Esophagus squamous epithelium (tissue), 5 donors: ENCODE measurements at regions not wholly inside any gene's neighbourhood (a gene's known extent, or its start where the extent isn't known, plus 50 kb on each side); places are given as distances from the start of the nearest gene placed in this dataset.

Source experiments
- DNase-seq: peaks from one replicate; lab custom pipeline; 2025; lab: John Stamatoyannopoulos, UW
- H3K27ac ChIP-seq, 4 donors: fragments of 200-600 bp; sonication (generic); one replicate each; pipeline ENCODE4 v1.5.1; 2016 to 2019; ENCODE audit warnings: mild to moderate bottlenecking in 1 of 4
- H3K27me3 ChIP-seq, 4 donors: fragments of 200-600 bp; sonication (generic); 1 replicate in 3 of 4; 2 replicates in 1 of 4; pipeline versions ENCODE4 v1.5.1 to v1.6.0; 2017 to 2021; ENCODE audit warnings: antibody characterized with exemption in 1 of 4
- H3K36me3 ChIP-seq, 3 donors: fragments of 200-600 bp; sonication (generic); one replicate each; pipeline ENCODE4 v1.5.1; 2016 to 2019
- H3K4me1 ChIP-seq, 3 donors: fragments of 200-600 bp; sonication (generic); one replicate each; pipeline ENCODE4 v1.5.1; 2017 to 2019
- H3K4me3 ChIP-seq, 4 donors: fragments of 200-600 bp; sonication (generic); 1 replicate in 3 of 4; 2 replicates in 1 of 4; pipeline ENCODE4 v1.5.1; 2016 to 2019; ENCODE audit warnings: mild to moderate bottlenecking in 2 of 4, moderate library complexity in 1 of 4
- H3K9me3 ChIP-seq, 3 donors: fragments of 200-600 bp; sonication (generic); one replicate each; pipeline ENCODE4 v1.5.1; 2016 to 2019
- POLR2A ChIP-seq, 4 donors: fragments of 450-650 bp; IDR thresholded peaks; one replicate each; pipeline ENCODE4 v1.6.1; 2017; ENCODE audit warnings: antibody characterized with exemption in 4 of 4, mild to moderate bottlenecking in 4 of 4, moderate library complexity in 3 of 4
- WGBS, 2 donors: methylation state at CpG; one replicate each; pipeline ENCODE4 v1.1.5; 2018; 5-methylcytosine and 5-hydroxymethylcytosine counted together
- intact Hi-C: fragments of 100-400 bp; cut with DNase I; formaldehyde crosslinking; loops from one replicate; pipeline ENCODE4 v1.15.0; 2022
- TF ChIP-seq, protein P1 (sequence below), 6 experiments: fragments of 450-650 bp in 4 of 6; fragments of 200-600 bp in 2 of 6; sonication (generic) in 2 of 6; IDR thresholded peaks; one replicate each; pipeline ENCODE4 v1.5.1; 2016 to 2019; ENCODE audit warnings: antibody characterized with exemption in 6 of 6, mild to moderate bottlenecking in 4 of 6, moderate library complexity in 4 of 6
- donor health status: DM: yes; HTN: yes; CAD: no.

GRCh38 chr7:98722402-98722801 is 105.3 kb downstream of the NPTX2 start:
- no peaks in the 10 kb centered on the region for H3K4me1 ChIP-seq
- no peak overlapping the region for H3K4me3 ChIP-seq
- no peak for DNase-seq
- no peaks in the 10 kb centered on the region for H3K9me3 ChIP-seq
- H3K27me3 ChIP-seq, result peaks cover 0 to 13% (median 0%) of the 10 kb centered on the region in 4 donors
- H3K36me3 ChIP-seq, result no peaks in the 10 kb centered on the region
- H3K27ac ChIP-seq, result no peak overlapping the region
- intact Hi-C loops, result no loop called here
- WGBS, 2 donors, result 44 to 47% methylated on average over 4 of the region's 4 CpGs
- no peak for TF ChIP-seq POLR2A (IDR thresholded peaks at IDR 0.05)
- TF ChIP-seq, protein P1, sequence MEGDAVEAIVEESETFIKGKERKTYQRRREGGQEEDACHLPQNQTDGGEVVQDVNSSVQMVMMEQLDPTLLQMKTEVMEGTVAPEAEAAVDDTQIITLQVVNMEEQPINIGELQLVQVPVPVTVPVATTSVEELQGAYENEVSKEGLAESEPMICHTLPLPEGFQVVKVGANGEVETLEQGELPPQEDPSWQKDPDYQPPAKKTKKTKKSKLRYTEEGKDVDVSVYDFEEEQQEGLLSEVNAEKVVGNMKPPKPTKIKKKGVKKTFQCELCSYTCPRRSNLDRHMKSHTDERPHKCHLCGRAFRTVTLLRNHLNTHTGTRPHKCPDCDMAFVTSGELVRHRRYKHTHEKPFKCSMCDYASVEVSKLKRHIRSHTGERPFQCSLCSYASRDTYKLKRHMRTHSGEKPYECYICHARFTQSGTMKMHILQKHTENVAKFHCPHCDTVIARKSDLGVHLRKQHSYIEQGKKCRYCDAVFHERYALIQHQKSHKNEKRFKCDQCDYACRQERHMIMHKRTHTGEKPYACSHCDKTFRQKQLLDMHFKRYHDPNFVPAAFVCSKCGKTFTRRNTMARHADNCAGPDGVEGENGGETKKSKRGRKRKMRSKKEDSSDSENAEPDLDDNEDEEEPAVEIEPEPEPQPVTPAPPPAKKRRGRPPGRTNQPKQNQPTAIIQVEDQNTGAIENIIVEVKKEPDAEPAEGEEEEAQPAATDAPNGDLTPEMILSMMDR (IDR thresholded peaks at IDR 0.05), result no peak

DNA sequence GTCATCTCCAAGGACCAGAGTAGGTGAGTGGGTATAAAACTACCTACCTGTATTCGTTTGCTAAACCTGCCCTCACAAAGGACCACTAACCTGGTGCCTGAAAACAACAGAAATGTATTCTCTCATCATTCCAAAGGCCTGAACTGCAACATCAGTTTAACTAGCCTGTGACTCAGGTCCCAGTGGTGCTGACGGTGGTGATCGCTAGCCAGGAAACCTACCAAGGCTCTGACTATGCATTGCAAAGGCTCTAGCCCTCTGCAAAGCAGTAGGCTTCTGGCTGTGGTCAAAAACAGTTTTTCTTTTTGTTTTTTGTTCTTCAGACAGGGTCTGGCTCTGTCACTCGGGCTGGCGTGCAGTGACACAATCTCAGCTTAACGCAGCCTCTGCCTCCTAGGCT is 107.5 kb downstream of the NPTX2 start:
- intact Hi-C loops, result no loop called here
- H3K36me3 ChIP-seq, result no peaks in the 10 kb centered on the region
- H3K9me3 ChIP-seq, result no peaks in the 10 kb centered on the region
- H3K27me3 ChIP-seq, result peaks cover 0 to 11% (median 0%) of the 10 kb centered on the region in 4 donors
- TF ChIP-seq, protein P1 (IDR thresholded peaks at IDR 0.05), result no peak
- no peak for TF ChIP-seq POLR2A (IDR thresholded peaks at IDR 0.05)
- no peak overlapping the region for H3K27ac ChIP-seq
- H3K4me3 ChIP-seq, result no peak overlapping the region
- H3K4me1 ChIP-seq, result no peaks in the 10 kb centered on the region
- DNase-seq, result no peak
- WGBS, 2 donors, result 75% methylated on average over 6 of the region's 6 CpGs

- DNase-seq, result no peak
- Histone ChIP-seq H3K27ac (no peak overlapping the region), H3K4me3 (no peak overlapping the region), H3K4me1 (no peaks in the 10 kb centered on the region), H3K9me3 (no peaks in the 10 kb centered on the region), H3K27me3 (peaks cover 0 to 18% (median 0%) of the 10 kb centered on the region in 4 donors), H3K36me3 (no peaks in the 10 kb centered on the region)
- TF ChIP-seq, protein P1 (IDR thresholded peaks at IDR 0.05), result no peak
- WGBS, 2 donors, result 54 to 63% methylated on average over 6 to 7 of the region's 7 CpGs
- intact Hi-C loops, result no loop called here
Measured at GRCh38 chr7:98727146-98727709, 110.1 kb downstream of the NPTX2 start.

DNA sequence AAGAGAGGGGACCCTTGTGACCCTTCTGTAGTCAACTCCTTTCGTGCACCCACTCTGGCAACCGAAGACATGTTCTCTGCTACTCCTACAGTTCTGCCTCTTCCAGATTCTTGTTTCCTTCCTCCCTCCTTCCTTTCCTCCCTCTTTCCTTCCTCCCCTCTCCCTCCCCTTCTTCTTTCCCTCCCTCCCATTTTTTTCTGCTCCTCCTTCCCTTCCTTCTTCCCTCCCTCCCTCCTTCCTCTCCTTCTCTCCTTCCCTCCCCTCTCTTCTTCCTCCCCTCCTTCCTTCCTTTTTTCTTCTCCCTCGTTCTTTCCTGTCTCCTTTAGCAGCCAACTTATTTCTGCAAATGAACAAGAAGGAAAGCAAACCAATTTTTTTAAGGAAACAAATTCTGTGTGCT is 111.5 kb downstream of the NPTX2 start:
- 43 to 55% methylated on average over 3 of the region's 3 CpGs for WGBS, 2 donors
- H3K4me3 ChIP-seq, result no peak overlapping the region
- no peak overlapping the region for H3K27ac ChIP-seq
- no peaks in the 10 kb centered on the region for H3K4me1 ChIP-seq
- H3K27me3 ChIP-seq, result peaks cover 0 to 18% (median 0%) of the 10 kb centered on the region in 4 donors
- no peaks in the 10 kb centered on the region for H3K9me3 ChIP-seq
- intact Hi-C loops, result no loop called here
- no peaks in the 10 kb centered on the region for H3K36me3 ChIP-seq
- TF ChIP-seq, protein P1 (IDR thresholded peaks at IDR 0.05), result no peak
- TF ChIP-seq POLR2A (IDR thresholded peaks at IDR 0.05), result no peak
- no peak for DNase-seq

- Histone ChIP-seq H3K36me3 (no peaks in the 10 kb centered on the region), H3K9me3 (no peaks in the 10 kb centered on the region), H3K27ac (no peak overlapping the region), H3K4me1 (no peaks in the 10 kb centered on the region), H3K4me3 (no peak overlapping the region), H3K27me3 (peaks cover 0 to 18% (median 0%) of the 10 kb centered on the region in 4 donors)
- DNase-seq, result no peak
- 32 to 54% methylated on average over 6 to 7 of the region's 7 CpGs for WGBS, 2 donors
- TF ChIP-seq POLR2A (IDR thresholded peaks at IDR 0.05), result no peak
- TF ChIP-seq, protein P1 (IDR thresholded peaks at IDR 0.05), result no peak
- intact Hi-C loops, result no loop called here
Measured at GRCh38 chr7:98729121-98729520, 112.0 kb downstream of the NPTX2 start.
